ENCODE measurements at regions not wholly inside any gene's neighbourhood (a gene's known extent, or its start where the extent isn't known, plus 50 kb on each side); places are given as distances from the start of the nearest gene placed in this dataset.

- DNase-seq, result no peak
Measured at GRCh38 chr6:137737836-137738596, 129.0 kb upstream of the TNFAIP3 start.

- no peak for DNase-seq
Measured at GRCh38 chr6:137738931-137739504, 128.0 kb upstream of the TNFAIP3 start.

- no peak for DNase-seq
Measured at GRCh38 chr6:137739544-137739943, 127.5 kb upstream of the TNFAIP3 start.

- DNase-seq, result no peak
Measured at GRCh38 chr6:137740091-137740755, 126.8 kb upstream of the TNFAIP3 start.

- no peak for DNase-seq
Measured at GRCh38 chr6:137740967-137741761, 125.9 kb upstream of the TNFAIP3 start.

- no peak for DNase-seq
Measured at GRCh38 chr6:137743493-137743892, 123.6 kb upstream of the TNFAIP3 start.

- no peak for DNase-seq
Measured at GRCh38 chr6:137744877-137745276, 122.2 kb upstream of the TNFAIP3 start.

- no peak for DNase-seq
Measured at GRCh38 chr6:137745321-137745720, 121.7 kb upstream of the TNFAIP3 start.

- no peak for DNase-seq
Measured at GRCh38 chr6:137746264-137746663, 120.8 kb upstream of the TNFAIP3 start.

GRCh38 chr6:137749696-137750211 lies 117.3 kb upstream of the TNFAIP3 start:
- no peak for DNase-seq

GRCh38 chr6:137750297-137750696 lies 116.8 kb upstream of the TNFAIP3 start:
- DNase-seq, result no peak

- no peak for DNase-seq
Measured at GRCh38 chr6:137751768-137752560, 115.1 kb upstream of the TNFAIP3 start.

- no peak for DNase-seq
Measured at GRCh38 chr6:137754366-137754765, 112.7 kb upstream of the TNFAIP3 start.

GRCh38 chr6:137754866-137755265 lies 112.2 kb upstream of the TNFAIP3 start:
- DNase-seq, result no peak

GRCh38 chr6:137755284-137755683 lies 111.8 kb upstream of the TNFAIP3 start:
- no peak for DNase-seq

- DNase-seq, result no peak
Measured at GRCh38 chr6:137756788-137757187, 110.3 kb upstream of the TNFAIP3 start.

- DNase-seq, result no peak
Measured at GRCh38 chr6:137758661-137759060, 108.4 kb upstream of the TNFAIP3 start.

GRCh38 chr6:137759624-137760023 lies 107.4 kb upstream of the TNFAIP3 start:
- DNase-seq, result no peak

- DNase-seq, result no peak
Measured at GRCh38 chr6:137761072-137761471, 106.0 kb upstream of the TNFAIP3 start.

GRCh38 chr6:137761487-137761886 lies 105.6 kb upstream of the TNFAIP3 start:
- DNase-seq, result no peak

- DNase-seq, result no peak
Measured at GRCh38 chr6:137762168-137763090, 104.6 kb upstream of the TNFAIP3 start.

Measured in amniotic stem cell (primary cell).